ENCODE measurements at regions not wholly inside any gene's neighbourhood (a gene's known extent, or its start where the extent isn't known, plus 50 kb on each side); places are given as distances from the start of the nearest gene placed in this dataset.

DNA sequence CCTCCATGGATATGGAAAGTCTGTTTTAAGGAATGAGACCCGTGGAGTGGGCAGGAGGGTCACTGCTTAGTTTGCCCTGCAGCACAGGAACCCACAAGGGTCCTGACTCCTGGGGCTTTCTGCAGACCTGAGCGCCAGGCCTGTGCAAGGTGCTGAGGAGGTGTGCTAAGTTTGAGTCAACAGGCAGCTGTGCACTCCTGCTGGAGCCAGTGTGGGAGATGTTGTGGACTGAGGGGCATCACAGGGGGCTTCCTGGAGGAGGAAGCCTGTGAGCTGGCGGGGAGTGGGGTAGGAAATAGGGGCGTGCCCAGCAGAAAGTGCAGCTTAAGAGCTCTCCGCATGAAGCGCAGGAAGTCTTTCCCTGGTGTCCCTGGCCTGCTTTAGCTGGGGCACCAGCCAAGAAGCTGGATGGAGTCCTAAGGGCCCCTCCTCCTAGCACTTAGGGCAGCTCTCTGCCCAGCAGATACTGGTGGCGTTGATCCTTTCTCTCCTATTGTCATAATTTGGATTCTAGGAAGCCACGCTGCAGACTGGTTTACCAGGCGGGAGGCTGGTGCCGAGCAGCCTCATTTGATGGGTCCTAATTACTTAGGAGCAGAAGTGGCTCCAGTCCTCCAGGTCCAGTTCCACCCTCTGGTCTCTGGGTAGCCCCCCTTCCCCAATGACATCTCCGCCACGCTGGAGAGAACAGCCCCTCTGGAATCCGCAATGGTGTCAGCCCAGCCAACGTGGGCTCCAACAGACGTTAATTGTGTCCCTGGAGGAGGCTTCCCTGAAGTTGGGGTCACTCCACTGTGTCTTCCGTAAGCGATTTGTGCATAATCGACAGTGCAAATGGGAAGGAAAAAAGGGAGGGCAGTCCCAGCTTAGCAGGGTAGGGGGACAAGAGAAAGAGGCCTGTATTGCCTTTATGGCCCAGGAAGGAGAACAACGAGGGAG is 309.2 kb downstream of the ZNF536 start:
- TF ChIP-seq ZNF384 (IDR thresholded peaks at IDR 0.05) (no peak), L3MBTL2 (conservative IDR thresholded peaks at IDR 0.05) (no peak), ARNT (IDR thresholded peaks at IDR 0.05) (no peak), ELF4 (IDR thresholded peaks at IDR 0.05) (no peak), HDGF (IDR thresholded peaks at IDR 0.05; ENCODE audit: borderline replicate concordance) (no peak), FOXA1 (IDR thresholded peaks at IDR 0.05) (no peak), FOXK2 (IDR thresholded peaks at IDR 0.05) (no peak), SP1 (IDR thresholded peaks at IDR 0.05) (no peak)

All from HEK293T (cell line).